H1 (cell line): ENCODE measurements at regions not wholly inside any gene's neighbourhood (a gene's known extent, or its start where the extent isn't known, plus 50 kb on each side); places are given as distances from the start of the nearest gene placed in this dataset.

Experiments used
- CTCF ChIA-PET: fragments of 300-600 bp; sonication (Branson Sonifier 250); formaldehyde crosslinking; loops from one replicate; lab custom pipeline; 2021; ENCODE audit not compliant: partially characterized antibody; lab: Charles Lee
- POLR2A ChIA-PET: fragments of 300-600 bp; sonication (Branson Sonifier 250); formaldehyde crosslinking; loops from one replicate; lab custom pipeline; 2021; ENCODE audit warnings: inconsistent platforms; ENCODE audit not compliant: partially characterized antibody; lab: Charles Lee
- DNase-seq, 2 experiments: peaks; one replicate each; pipeline versions ENCODE4 v3.0.0 to v3.0.0-alpha.2; 2010 to 2022; ENCODE audit warnings: low spot score in 2 of 2, low read depth in 1 of 2, mixed read lengths in 1 of 2
- FAIRE-seq: peaks from 2 replicates; lab custom pipeline; 2011; peaks lifted over from hg19 to GRCh38; lab: Jason Lieb, UNC
- H2AFZ ChIP-seq: 2 replicates; pipeline ENCODE4 v1.8.1; 2012; ENCODE audit warnings: low read length, inconsistent platforms
- H2AK5ac ChIP-seq: 2 replicates; pipeline ENCODE4 v1.6.1; 2013; ENCODE audit warnings: low read depth, low read length
- H2BK120ac ChIP-seq: replicated peaks from 2 replicates; pipeline ENCODE3; 2013; ENCODE audit warnings: low read depth, low read length, inconsistent platforms
- H2BK12ac ChIP-seq: 2 replicates; pipeline ENCODE4 v1.6.1; 2013; ENCODE audit warnings: low read depth, low read length
- H2BK15ac ChIP-seq: 2 replicates; pipeline ENCODE4 v1.6.1; 2013; ENCODE audit warnings: low read length
- H2BK20ac ChIP-seq: 2 replicates; pipeline ENCODE4 v1.6.1; 2013; ENCODE audit warnings: low read length
- H2BK5ac ChIP-seq: 2 replicates; pipeline ENCODE4 v1.6.1; 2013; ENCODE audit warnings: low read depth, low read length
- H3K14ac ChIP-seq: 2 replicates; pipeline ENCODE4 v1.6.1; 2013; ENCODE audit warnings: inconsistent platforms; ENCODE audit not compliant: insufficient read length
- H3K18ac ChIP-seq: 2 replicates; pipeline ENCODE4 v1.6.1; 2013; ENCODE audit warnings: low read length; ENCODE audit errors: extremely low read depth
- H3K23ac ChIP-seq: 2 replicates; pipeline ENCODE4 v1.6.1; 2013; ENCODE audit warnings: inconsistent platforms; ENCODE audit not compliant: insufficient read length
- H3K23me2 ChIP-seq: 2 replicates; pipeline ENCODE4 v1.6.1; 2013; ENCODE audit warnings: low read depth, low read length
- H3K27ac ChIP-seq: 2 replicates; pipeline ENCODE4 v1.6.1; 2011; ENCODE audit warnings: low read depth, low read length, inconsistent platforms
- H3K27me3 ChIP-seq, 4 experiments: replicated peaks in 1 of 4; 1 replicate in 1 of 4; 2 replicates in 3 of 4; pipeline versions ENCODE4 v1.6.1 to v1.8.1; 2011 to 2013; ENCODE audit warnings: low read length in 3 of 4, mild to moderate bottlenecking in 3 of 4, inconsistent platforms in 2 of 4, mixed read lengths in 2 of 4, moderate library complexity in 1 of 4; ENCODE audit not compliant: control insufficient read depth in 3 of 4, insufficient read depth in 3 of 4; ENCODE audit errors: extremely low read depth in 1 of 4
- H3K36me3 ChIP-seq, 4 experiments: 2 replicates each; pipeline versions ENCODE4 v1.6.1 to v1.8.1; 2011 to 2013; ENCODE audit warnings: mild to moderate bottlenecking in 4 of 4, low read length in 3 of 4, moderate library complexity in 2 of 4, control low read depth in 1 of 4, inconsistent platforms in 1 of 4; ENCODE audit not compliant: insufficient read depth in 4 of 4, control insufficient read depth in 2 of 4
- H3K4ac ChIP-seq: replicated peaks from 2 replicates; pipeline ENCODE3; 2013; ENCODE audit warnings: low read length, low read depth, mixed read lengths, inconsistent platforms; ENCODE audit not compliant: insufficient read length
- H3K4me1 ChIP-seq, 4 experiments: replicated peaks in 1 of 4; 1 replicate in 1 of 4; 2 replicates in 3 of 4; pipeline versions ENCODE4 v1.6.1 to v1.8.1; 2011 to 2013; ENCODE audit warnings: low read length in 3 of 4, inconsistent platforms in 2 of 4, mixed read lengths in 1 of 4; ENCODE audit not compliant: insufficient read depth in 4 of 4, control insufficient read depth in 3 of 4
- H3K4me2 ChIP-seq, 2 experiments: 2 replicates each; pipeline versions ENCODE4 v1.6.1 to v1.8.1; 2011 to 2013; ENCODE audit warnings: low read depth in 2 of 2, low read length in 2 of 2, control low read depth in 1 of 2, inconsistent platforms in 1 of 2, mild to moderate bottlenecking in 1 of 2; ENCODE audit not compliant: insufficient read depth in 1 of 2
- H3K4me3 ChIP-seq, 4 experiments: fragments of 200-600, 300-600 bp in 1 of 4; sonication (generic), shearing (Covaris generic), sonication (Bioruptor Twin) in 1 of 4; 2 replicates each; pipeline versions ENCODE4 v1.5.1 to v1.8.1; 2011 to 2016; ENCODE audit warnings: low read length in 4 of 4, low read depth in 3 of 4, control low read depth in 2 of 4, inconsistent platforms in 2 of 4, mild to moderate bottlenecking in 2 of 4, mixed read lengths in 1 of 4, moderate library complexity in 1 of 4; ENCODE audit not compliant: insufficient read depth in 2 of 4; ENCODE audit errors: extremely low read depth in 1 of 4
- H3K56ac ChIP-seq: replicated peaks from 2 replicates; pipeline ENCODE3; 2013; ENCODE audit warnings: low read depth, mild to moderate bottlenecking, mixed read lengths, low read length, inconsistent platforms; ENCODE audit not compliant: insufficient read length
- H3K79me1 ChIP-seq: 2 replicates; pipeline ENCODE4 v1.6.1; 2013; ENCODE audit warnings: low read depth, low read length, control low read depth
- H3K79me2 ChIP-seq, 2 experiments: 2 replicates each; pipeline versions ENCODE4 v1.6.1 to v1.8.1; 2012 to 2013; ENCODE audit warnings: low read length in 2 of 2, mild to moderate bottlenecking in 2 of 2, inconsistent platforms in 1 of 2; ENCODE audit not compliant: insufficient read depth in 2 of 2, control insufficient read depth in 1 of 2
- H3K9ac ChIP-seq, 4 experiments: replicated peaks in 1 of 4; 1 replicate in 1 of 4; 2 replicates in 3 of 4; pipeline versions ENCODE4 v1.6.1 to v1.8.1; 2011 to 2013; ENCODE audit warnings: low read depth in 3 of 4, low read length in 3 of 4, control low read depth in 2 of 4, mild to moderate bottlenecking in 2 of 4, moderate library complexity in 2 of 4, inconsistent platforms in 1 of 4; ENCODE audit errors: extremely low read depth in 1 of 4
- H3K9me3 ChIP-seq, 2 experiments: 2 replicates each; pipeline versions ENCODE4 v1.6.1 to v1.8.1; 2012 to 2013; ENCODE audit warnings: mild to moderate bottlenecking in 2 of 2, moderate library complexity in 2 of 2, control low read depth in 1 of 2, inconsistent platforms in 1 of 2, low read depth in 1 of 2, low read length in 1 of 2, mixed read lengths in 1 of 2; ENCODE audit not compliant: insufficient read depth in 2 of 2
- H4K20me1 ChIP-seq, 2 experiments: replicated peaks in 1 of 2; 2 replicates each; pipeline versions ENCODE3 to v1.8.1; 2011 to 2013; ENCODE audit warnings: inconsistent platforms in 2 of 2, low read length in 2 of 2, mild to moderate bottlenecking in 1 of 2; ENCODE audit not compliant: insufficient read depth in 2 of 2, control insufficient read depth in 1 of 2
- H4K5ac ChIP-seq: 2 replicates; pipeline ENCODE4 v1.6.1; 2013; ENCODE audit warnings: low read length, low read depth, mixed read lengths, inconsistent platforms; ENCODE audit not compliant: insufficient read length
- H4K8ac ChIP-seq: 2 replicates; pipeline ENCODE4 v1.8.0; 2013; ENCODE audit warnings: mild to moderate bottlenecking, moderate library complexity, low read length, inconsistent platforms; ENCODE audit not compliant: insufficient read depth; ENCODE audit errors: extremely low read depth
- H4K91ac ChIP-seq: replicated peaks from 2 replicates; pipeline ENCODE3; 2013; ENCODE audit warnings: low read length, mixed read lengths, inconsistent platforms; ENCODE audit not compliant: insufficient read length
- CHD1 ChIP-seq: IDR thresholded peaks from 2 replicates; pipeline ENCODE4 v1.6.1; 2012; ENCODE audit warnings: low read depth, low read length, improper control_type of control experiment
- FOSL1 ChIP-seq: IDR thresholded peaks from 2 replicates; pipeline ENCODE4 v1.6.1; 2011; ENCODE audit warnings: mild to moderate bottlenecking, low read depth, low read length, moderate library complexity; ENCODE audit not compliant: insufficient read depth
- GABPA ChIP-seq: IDR thresholded peaks from 2 replicates; pipeline ENCODE4 v1.6.1; 2011; ENCODE audit warnings: mild to moderate bottlenecking, low read length, moderate library complexity, borderline replicate concordance; ENCODE audit not compliant: insufficient read depth
- GTF2F1 ChIP-seq: IDR thresholded peaks from 2 replicates; pipeline ENCODE4 v1.6.1; 2012; ENCODE audit warnings: low read depth, low read length, improper control_type of control experiment, borderline replicate concordance
- HDAC2 ChIP-seq, 2 experiments: fragments of 300-600 bp in 1 of 2; sonication (generic) in 1 of 2; IDR thresholded peaks; 2 replicates each; pipeline ENCODE4 v1.6.1; 2011 to 2012; ENCODE audit warnings: low read depth in 2 of 2, low read length in 2 of 2, mild to moderate bottlenecking in 2 of 2, moderate library complexity in 2 of 2, borderline replicate concordance in 1 of 2, inconsistent platforms in 1 of 2
- RBBP5 ChIP-seq: IDR thresholded peaks from 2 replicates; pipeline ENCODE4 v1.7.1; 2012; ENCODE audit warnings: low read depth, mild to moderate bottlenecking, inconsistent platforms, low read length, moderate library complexity, borderline replicate concordance
- TCF12 ChIP-seq: IDR thresholded peaks from 2 replicates; pipeline ENCODE4 v1.6.1; 2011; ENCODE audit warnings: low read depth, mild to moderate bottlenecking, low read length
- WGBS, 2 experiments: shearing (Covaris generic) in 1 of 2; methylation state at CpG; one replicate each; pipeline versions ENCODE4 v1.1.6 to v1.1.7; 2013 to 2015; ENCODE audit warnings: low lambda C conversion rate in 2 of 2, mixed read lengths in 2 of 2, inconsistent platforms in 1 of 2, low coverage in 1 of 2, missing lambda C conversion rate in 1 of 2; ENCODE audit not compliant: insufficient replicate concordance in 2 of 2, insufficient coverage in 1 of 2, insufficient read length in 1 of 2; ENCODE audit errors: extremely low coverage in 1 of 2, missing lambda C conversion rate in 1 of 2; 5-methylcytosine and 5-hydroxymethylcytosine counted together
- TF ChIP-seq, protein P1 (sequence below), 3 experiments: IDR thresholded peaks; 1 replicate in 2 of 3; 2 replicates in 1 of 3; pipeline versions ENCODE4 v1.5.1 to v1.6.1; 2011; ENCODE audit warnings: low read length in 3 of 3, mild to moderate bottlenecking in 3 of 3, inconsistent platforms in 2 of 3, low read depth in 1 of 3, moderate library complexity in 1 of 3; ENCODE audit not compliant: insufficient read depth in 1 of 3; ENCODE audit errors: control extremely low read depth in 1 of 3
- TF ChIP-seq, protein P2 (sequence below): IDR thresholded peaks from 2 replicates; pipeline ENCODE4 v1.6.1; 2011; ENCODE audit warnings: low read length, improper control_type of control experiment
- TF ChIP-seq, protein P3 (sequence below): IDR thresholded peaks from 2 replicates; pipeline ENCODE4 v1.6.1; 2011; ENCODE audit warnings: low read depth, mild to moderate bottlenecking, low read length; ENCODE audit not compliant: insufficient read depth

DNA sequence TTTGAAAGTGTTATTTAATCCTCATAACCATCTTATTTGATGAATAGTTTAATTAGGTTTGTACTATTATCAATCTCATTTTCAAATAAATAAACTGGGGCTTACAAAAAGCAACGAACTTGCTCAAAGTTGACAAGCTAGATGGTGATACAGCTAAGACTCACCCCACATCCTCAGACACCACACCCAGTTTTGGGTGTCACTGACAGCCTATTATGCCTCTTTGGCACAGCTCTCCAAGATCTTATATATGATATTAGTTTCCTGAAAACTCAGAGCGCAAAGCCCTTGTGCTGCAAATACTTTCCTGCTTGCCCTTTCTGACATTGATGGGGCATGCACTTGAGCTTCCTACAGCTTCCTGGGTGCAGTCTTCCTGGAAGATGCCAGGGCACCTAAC, 223.4 kb upstream of the GADL1 start:
- WGBS, 2 experiments, result 98% methylated on average over 2 of the region's 2 CpGs; no CpG with 5 or more reads in 1 of the 2 experiments
- Histone ChIP-seq H4K20me1 (no peaks in the 10 kb centered on the region), H3K4ac (no peak overlapping the region), H2AFZ (no peak overlapping the region), H4K91ac (no peak overlapping the region), H3K14ac (no peak overlapping the region), H2BK120ac (no peak overlapping the region), H2AK5ac (no peak overlapping the region), H3K56ac (no peak overlapping the region), H3K23ac (no peak overlapping the region), H3K18ac (no peak overlapping the region), H3K23me2 (no peaks in the 10 kb centered on the region), H4K5ac (no peak overlapping the region), H2BK5ac (no peak overlapping the region), H2BK15ac (no peak overlapping the region), H3K27me3 (no peaks in the 10 kb centered on the region), H4K8ac (no peak overlapping the region), H3K79me1 (no peaks in the 10 kb centered on the region), H3K36me3 (no peaks in the 10 kb centered on the region), H3K79me2 (no peaks in the 10 kb centered on the region), H3K9me3 (no peaks in the 10 kb centered on the region), H3K4me1 (no peaks in the 10 kb centered on the region), H3K9ac (no peak overlapping the region), H3K27ac (no peak overlapping the region), H2BK20ac (no peak overlapping the region), H3K4me3 (no peak overlapping the region), H3K4me2 (no peak overlapping the region), H2BK12ac (no peak overlapping the region)
- DNase-seq, result no peak
- no peak for FAIRE-seq
- ChIA-PET POLR2A (no interaction called here), CTCF (interaction anchor here (0.7 to 1.3 kb wide), 3 partner anchors 11 to 15 kb away, joined by 3 to 5 read pairs (median 4); no protein-coding TSS in a partner anchor)
- TF ChIP-seq, protein P1, sequence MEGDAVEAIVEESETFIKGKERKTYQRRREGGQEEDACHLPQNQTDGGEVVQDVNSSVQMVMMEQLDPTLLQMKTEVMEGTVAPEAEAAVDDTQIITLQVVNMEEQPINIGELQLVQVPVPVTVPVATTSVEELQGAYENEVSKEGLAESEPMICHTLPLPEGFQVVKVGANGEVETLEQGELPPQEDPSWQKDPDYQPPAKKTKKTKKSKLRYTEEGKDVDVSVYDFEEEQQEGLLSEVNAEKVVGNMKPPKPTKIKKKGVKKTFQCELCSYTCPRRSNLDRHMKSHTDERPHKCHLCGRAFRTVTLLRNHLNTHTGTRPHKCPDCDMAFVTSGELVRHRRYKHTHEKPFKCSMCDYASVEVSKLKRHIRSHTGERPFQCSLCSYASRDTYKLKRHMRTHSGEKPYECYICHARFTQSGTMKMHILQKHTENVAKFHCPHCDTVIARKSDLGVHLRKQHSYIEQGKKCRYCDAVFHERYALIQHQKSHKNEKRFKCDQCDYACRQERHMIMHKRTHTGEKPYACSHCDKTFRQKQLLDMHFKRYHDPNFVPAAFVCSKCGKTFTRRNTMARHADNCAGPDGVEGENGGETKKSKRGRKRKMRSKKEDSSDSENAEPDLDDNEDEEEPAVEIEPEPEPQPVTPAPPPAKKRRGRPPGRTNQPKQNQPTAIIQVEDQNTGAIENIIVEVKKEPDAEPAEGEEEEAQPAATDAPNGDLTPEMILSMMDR (IDR thresholded peaks at IDR 0.05; ENCODE audit: control extremely low read depth in 1 of 3, insufficient read depth in 1 of 3, low read depth in 1 of 3, low read length in 3 of 3), result no peak
- TF ChIP-seq GABPA (no peak), HDAC2 (IDR thresholded peaks at IDR 0.05; ENCODE audit: borderline replicate concordance in 1 of 2, low read depth in 2 of 2, low read length in 2 of 2) (no peak), FOSL1 (no peak), RBBP5 (no peak), GTF2F1 (no peak), CHD1 (no peak), TCF12 (no peak)
- TF ChIP-seq, protein P2, sequence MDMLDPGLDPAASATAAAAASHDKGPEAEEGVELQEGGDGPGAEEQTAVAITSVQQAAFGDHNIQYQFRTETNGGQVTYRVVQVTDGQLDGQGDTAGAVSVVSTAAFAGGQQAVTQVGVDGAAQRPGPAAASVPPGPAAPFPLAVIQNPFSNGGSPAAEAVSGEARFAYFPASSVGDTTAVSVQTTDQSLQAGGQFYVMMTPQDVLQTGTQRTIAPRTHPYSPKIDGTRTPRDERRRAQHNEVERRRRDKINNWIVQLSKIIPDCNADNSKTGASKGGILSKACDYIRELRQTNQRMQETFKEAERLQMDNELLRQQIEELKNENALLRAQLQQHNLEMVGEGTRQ, result no peak
- TF ChIP-seq, protein P3, sequence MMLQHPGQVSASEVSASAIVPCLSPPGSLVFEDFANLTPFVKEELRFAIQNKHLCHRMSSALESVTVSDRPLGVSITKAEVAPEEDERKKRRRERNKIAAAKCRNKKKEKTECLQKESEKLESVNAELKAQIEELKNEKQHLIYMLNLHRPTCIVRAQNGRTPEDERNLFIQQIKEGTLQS, result no peak
